DMS 273 treated with DMSO at 0.1 percent for 48 hours (cell line): ENCODE measurements at regions not wholly inside any gene's neighbourhood (a gene's known extent, or its start where the extent isn't known, plus 50 kb on each side); places are given as distances from the start of the nearest gene placed in this dataset.
"Not testable (repeated sequence)": the region's sequence is repeated elsewhere in the genome, so short reads cannot be mapped to it uniquely, and the experiment has no call there.

Experiments used
- DNase-seq: peaks from one replicate; lab custom pipeline; 2025; lab: John Stamatoyannopoulos, UW

DNA sequence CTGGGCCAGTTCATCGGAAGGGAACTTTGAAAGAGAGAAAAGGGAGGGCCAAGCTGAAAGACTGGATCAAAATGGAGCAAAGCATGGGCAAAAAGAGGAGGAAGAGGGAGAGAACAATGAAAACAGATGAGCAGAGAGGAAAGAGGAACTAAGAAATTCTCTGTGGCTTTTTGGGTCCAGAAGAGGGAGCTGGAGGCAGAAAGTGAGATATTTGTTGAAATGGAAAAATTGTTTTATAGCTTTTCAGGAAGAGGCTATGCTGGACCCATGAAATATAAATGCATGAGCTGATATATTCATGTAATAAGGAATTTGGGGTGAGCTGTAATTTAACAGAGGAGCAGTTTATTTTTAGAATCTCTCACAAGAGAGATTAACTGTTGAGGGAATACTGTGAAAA, 457.3 kb downstream of the DMAC1 start:
- no peak for DNase-seq

DNA sequence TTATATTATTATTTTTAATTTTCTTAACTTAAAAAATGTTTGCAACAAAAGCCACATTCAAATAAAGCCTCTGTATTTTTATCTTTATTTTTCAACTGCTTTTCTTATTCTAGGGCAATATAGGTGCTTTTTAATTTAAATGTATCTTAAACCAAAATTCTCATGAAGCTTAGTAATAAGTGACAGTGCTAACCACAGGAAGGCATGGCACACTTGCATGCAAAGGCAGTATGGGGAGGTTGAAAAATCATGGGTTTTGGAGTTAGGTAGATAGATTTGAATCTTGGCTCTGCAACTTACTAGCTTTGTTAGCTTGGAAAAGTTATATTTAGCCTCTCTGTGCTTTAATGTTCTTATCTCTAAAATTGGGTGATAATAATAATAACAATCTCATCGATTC, 458.0 kb downstream of the DMAC1 start:
- no peak for DNase-seq

DNA sequence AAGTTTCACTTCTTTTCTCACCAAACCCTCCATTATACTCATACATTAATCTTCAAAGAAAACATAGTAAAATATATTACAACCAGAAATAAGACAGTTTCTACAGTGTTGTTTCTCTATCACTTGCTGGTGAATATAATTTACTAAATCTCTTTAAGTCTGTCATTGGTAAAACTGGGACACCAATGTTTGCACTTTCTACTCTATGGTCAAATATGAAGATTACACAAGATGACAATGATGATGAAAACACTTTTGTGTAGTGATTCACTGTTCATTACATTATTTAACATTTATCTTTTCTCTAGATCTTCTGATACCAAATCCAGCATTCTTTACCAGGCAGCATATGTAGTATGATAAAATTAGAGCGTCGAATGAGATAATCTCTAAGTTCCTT, 459.1 kb downstream of the DMAC1 start:
- no peak for DNase-seq

DNA sequence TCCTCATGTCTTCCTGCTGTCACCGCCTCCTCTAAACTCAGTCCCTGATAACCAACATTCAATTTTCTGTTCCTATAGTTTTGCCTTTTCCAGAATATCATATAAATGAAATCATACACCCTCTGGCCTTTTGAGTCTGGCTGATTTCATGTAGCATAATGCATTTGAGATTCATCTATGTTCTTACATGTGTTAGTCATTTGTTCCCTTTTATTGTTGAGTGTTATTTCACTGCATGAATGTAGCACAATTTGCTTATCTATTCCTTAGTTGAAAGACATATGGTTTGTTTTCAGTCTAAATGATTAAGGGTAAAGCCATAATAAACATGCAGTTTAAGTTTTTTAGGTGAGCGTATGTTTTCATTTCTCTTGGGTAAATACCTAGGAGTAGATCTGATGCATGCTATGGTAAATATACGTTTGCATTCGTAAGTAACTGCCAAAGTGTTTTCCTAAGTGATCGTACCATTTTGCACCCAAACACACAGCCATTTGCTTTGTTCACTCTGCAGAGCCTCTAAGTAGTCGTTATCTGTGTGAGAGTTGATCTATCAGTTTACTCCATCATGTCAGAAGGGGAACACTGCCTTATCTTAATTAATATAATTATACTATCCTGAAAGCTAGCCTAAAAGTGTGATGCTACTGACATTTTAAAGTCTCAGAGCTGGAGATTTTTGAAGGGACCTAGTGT, 460.8 kb downstream of the DMAC1 start:
- no peak for DNase-seq

DNA sequence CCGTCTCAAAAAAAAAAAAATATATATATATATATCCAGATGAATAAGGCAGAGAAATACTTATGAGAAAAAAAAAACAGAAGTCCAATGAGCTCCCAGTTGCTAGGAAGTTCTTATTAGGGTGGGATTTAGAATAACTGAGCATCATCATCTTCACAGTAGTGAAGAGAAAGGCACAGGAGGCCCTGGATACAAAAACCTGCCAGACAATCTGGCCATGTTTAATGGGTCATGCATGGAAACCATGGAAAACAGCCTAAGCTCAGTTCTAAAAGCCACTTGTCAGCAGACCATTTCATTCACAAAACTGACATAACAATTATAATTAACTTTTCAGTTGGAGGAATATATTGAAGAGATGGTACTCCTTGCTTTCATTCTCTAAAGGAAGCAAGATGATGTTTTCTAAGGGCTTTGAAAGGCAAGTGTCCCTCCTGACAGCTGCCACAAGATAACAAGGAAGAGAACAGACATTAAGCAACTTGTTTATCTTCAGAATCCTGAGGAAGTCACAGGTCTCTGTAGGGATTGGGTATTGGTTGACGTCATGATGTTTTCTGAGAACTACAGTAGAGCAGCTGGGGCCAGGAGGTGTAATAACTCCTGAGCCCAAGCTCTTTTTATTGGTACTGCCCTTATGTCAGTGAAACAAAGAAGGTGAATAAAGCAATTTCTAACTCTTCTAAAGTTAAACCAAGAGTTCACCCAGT, 463.1 kb downstream of the DMAC1 start:
- no peak for DNase-seq

DNA sequence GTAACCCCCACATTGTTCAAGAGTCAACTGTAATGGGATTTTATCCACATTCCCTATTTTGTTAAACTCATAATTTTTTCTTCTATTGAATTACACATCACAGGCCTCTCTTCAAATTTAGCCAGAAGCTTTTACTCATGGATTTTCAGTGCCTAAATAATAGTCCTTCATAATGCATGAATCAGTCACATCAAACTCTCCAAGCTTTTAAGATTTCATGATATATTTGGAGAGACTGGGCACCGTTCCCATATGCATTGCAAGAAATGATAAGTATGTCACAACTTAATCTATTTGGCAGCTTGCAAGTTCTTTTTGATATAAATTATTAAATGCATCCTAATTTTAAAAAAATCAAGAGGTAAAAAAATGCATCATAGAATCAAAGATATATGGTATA, 465.9 kb downstream of the DMAC1 start:
- no peak for DNase-seq

DNA sequence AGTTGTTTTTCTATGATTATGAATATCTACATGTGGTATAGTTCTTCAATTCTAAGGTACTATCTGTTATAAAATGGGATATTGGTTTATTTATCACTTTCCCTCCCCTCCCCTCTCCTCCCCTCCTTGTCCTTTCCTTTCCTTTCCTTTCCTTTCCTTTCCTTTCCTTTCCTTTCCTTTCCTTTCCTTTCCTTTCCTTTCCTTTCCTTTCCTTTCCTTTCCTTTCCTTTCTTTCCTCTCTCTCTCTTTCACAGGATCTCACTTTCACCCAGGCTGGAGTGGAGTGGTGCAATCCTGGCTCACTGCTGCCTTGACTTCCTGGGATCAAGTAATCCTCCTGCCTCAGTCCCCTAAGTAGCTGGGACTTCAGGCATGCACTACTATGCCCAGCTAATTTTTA, 466.8 kb downstream of the DMAC1 start:
- no peak for DNase-seq

DNA sequence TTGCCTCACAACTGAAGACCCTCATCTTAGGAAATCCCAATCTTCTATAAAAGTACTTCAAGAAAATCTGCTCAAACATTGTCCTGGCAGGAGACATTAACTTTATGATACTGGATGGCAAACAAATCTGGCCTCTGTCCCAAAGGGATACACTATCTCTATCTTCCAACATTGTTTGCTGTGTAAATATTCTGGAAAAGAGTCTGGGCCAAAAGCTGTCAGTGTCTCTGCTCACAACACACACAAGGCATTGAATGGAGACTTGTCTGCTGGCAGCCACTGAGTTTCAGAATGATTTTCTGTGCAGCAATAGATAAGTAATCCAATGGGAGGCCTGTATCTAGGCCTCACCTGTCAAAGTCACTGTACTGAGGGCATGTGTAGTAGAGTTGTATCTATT, 471.1 kb downstream of the DMAC1 start:
- DNase-seq: no peak

DNA sequence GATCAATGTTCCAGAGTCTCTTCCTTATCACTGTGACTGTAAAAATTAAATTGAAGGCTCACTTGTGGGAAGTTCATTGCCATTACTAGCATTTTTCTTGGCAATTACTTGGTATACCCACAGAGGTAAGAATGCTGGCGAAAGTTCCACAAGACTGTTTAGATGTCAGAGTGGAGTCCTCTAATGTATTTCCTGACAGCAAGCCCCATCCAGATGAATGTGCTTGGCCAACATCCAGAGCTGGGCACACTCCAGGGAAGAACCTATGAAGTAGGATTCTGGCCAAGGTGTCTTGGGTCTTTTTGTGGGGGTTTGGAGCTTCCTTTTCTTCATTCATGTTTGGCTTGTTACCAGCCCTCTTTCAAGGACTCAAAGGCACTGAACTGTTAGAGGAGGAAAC, 473.6 kb downstream of the DMAC1 start:
- DNase-seq: no peak

DNA sequence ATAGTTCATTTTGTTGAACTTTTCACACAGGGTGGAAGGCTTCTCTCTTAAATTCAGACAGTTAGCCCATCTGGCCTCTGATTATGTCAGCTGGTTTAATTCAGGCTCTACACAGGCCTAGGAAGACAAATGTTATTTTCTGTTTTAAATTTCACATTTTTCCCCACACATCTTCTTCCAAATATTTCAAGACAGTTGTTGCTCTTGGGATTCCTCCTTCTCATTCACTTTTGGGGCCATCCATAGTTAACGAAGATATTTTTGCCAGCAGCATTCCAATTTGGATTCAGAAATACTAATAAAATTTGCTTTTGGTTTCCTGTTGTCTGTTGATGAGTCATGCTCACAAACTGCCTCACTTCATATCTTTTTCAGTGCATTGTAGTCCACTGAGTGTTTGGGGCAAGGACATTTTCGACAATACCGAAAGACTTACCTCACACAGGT, 475.4 kb downstream of the DMAC1 start:
- no peak for DNase-seq

DNA sequence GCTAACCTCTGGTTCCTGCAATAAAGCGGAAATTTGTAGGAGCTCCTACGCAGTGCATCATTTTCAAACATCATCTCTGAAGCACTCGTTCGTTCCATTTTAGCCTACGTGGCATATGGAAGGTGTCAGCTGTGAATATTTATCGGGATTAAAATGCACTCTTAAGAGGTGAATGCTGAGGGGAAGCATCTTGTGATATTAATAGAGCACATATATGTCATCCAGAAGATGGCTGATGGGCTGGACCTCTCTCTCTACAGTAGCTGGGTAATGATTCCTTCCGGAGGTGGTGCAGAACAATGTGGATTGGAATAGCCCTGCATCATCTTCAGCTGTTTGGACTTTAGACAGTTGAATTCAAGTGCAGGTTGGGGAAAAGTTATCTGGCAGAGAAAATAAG, 478.7 kb downstream of the DMAC1 start:
- no peak for DNase-seq

DNA sequence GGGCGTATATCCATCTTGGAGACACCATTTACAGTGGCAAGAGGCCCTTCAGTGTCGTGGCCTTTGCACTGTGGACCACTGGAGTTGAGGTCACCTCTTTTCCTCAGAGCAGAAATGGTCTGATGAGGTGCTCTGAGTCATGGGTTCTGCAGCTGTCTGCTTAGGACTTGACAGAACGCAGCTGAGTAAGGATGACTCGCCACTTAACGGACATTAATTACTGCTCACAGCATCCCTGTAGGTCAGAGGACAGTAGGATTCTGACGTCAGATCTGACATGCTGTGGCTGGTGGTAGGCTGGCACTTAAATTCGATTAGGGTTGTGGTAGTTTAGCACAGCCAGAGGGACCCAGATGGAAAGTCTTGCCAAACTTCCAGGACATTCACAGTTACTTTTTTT, 479.4 kb downstream of the DMAC1 start:
- no peak for DNase-seq

DNA sequence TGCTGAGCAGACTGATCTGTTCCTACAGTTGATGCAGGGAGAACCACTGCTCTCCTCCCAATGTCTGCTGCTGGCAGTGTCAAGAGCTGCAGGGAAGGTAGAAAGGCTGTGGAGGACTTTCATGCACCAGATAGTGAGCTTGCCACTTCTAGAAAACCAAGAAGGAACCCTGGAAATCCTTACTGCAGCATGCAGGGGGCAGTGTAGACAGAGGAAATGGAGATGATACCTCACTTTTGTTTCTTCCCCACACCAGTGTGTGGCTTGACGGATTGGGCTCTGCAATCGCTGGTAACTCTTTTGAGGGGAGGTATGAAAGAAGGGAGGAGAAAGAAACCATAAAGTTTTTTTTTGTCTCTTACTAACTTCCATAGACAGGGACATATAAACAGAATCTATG, 480.7 kb downstream of the DMAC1 start:
- DNase-seq: no peak

DNA sequence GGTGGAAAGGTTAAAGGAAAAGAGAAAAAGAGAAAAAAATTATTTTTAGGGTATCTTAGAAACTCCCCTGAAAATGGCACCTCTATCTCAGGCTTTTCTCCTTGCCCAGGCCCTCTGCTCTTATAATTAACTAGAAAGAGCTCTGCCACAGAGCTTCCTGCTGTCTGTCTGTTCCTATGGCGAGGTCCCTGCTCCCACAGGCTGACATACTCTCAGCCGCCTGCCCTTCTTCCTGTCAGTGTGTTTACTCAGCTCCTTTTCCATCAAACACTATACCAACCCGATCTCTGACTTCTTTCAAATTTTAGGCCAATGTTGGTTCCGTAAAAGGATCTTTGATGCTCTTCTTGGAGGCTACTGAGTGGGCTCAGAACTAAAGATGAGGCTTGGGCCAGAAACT, 482.6 kb downstream of the DMAC1 start:
- DNase-seq: no peak

DNA sequence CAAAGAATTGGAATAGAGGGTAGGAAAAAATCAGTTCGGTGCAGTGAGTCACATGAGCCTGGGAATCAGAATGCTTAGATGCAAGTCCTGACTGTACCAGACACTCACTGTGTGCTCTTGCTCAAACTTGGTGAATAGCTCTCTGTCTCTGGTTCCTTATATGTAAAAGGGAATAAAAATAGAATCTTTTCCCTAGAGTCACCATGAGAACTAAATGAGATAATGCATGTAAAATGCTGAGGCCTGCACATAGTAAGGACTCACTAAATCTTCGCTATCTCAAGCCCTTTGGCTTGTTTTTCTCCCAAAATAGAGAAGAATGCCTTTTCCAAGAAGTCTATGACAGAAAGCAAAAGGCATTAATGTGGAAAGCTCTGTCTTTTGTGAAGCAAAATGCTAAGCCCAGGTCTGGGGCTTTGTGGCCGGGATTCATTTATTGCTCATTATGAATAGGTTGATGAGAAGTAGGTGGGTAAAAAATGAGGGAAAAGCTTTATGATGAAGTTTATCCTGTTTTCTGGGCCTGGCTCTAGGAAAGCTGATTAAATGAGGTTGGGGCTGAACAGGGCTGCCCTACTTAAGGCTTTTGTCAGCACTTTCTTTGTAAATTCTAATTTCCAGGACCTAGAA, 483.3 kb downstream of the DMAC1 start:
- DNase-seq: no peak

DNA sequence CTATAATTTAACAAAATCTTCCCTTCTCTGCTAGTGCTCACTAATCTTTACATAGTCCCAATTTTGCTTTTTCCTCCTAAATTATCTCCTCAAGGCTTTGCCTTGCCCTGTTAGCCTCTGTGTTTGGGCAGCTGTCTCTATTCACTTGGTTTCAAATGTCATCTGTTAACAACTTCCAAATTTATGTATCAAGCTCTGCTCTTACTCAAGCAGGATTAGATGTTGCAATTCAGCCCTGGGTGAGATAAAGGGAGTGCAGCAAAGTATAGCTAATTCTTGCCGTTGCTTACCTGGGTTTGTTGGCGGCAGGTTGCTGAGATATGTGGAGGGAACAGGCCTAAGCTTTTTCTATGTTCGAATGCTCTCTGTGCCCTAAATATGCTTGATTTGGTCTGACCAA, 483.8 kb downstream of the DMAC1 start:
- DNase-seq: no peak

DNA sequence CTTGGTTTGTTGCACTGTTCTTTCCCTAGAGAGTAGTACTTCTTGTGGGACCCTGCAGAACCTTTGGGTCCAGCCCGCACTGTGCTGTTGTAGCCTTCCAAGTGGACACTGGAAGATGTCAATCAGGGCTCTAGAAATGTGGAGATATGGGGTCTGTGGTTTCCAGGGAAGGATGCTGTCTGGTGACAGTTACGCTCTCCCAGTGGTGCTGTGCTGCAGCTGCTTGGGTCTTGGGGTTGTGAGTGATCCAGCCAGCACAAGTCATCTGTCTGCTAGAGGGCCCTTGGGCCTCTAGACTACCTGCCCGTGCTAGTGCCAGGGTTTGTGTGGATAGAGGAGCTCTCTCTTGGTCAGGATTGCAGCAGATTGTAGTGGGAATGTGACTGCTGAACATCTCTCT, 484.5 kb downstream of the DMAC1 start:
- DNase-seq: no peak

DNA sequence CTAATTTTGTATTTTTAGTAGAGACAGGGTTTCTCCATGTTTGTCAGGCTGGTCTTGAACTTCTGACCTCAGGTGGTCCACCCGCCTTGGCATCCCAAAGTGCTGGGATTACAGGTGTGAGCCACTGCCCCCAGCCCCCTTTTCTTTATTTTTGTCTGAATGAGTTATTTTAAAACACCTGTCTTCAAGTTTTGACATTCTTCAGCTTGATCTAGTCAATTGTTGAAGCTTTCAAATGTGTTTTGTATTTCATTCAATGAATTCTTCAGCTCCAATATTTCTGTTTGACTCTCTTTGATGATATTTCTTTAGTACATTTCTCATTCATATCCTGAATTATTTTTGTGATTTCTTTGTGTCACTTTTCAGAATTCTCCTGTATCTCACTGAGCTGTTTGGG, 486.2 kb downstream of the DMAC1 start:
- DNase-seq: no peak

DNA sequence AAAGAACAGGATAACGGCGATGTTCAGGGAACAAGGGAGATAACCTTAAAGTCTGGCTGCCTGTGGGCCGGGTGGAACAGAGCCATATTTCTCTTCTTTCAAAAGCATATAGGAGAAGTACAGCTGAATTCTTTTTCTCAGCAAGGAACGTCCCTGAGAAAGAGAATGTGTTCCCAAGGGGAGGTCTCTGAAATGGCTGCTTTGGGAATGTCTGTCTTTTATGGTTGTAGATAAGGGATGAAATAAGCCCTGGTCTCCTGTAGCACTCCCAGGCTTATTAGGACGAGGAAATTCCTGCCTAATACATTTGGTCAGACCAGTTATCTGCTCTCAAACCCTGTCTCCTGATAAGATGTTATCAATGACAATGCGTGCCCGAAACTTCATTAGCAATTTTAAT, 490.5 kb downstream of the DMAC1 start:
- not testable (repeated sequence) for DNase-seq

DNA sequence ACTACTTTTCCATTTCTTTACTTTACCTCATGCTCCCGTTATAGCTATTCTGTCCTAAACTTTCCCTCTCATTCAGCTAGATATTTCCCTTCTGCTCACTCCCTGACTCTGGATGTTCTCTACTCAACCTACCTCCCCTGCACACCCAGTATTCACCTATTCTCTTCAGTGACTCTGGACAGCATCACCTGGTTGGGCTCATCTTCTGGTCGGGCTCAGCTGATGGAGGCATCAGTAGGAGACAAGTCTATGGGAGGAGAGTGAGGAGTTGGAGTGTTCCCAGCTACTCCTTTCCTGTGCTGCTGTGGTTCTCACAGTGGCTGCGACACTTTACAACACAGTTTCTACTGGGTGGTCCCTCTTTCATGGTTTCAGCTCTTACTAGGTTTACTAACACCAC, 493.9 kb downstream of the DMAC1 start:
- no peak for DNase-seq

DNA sequence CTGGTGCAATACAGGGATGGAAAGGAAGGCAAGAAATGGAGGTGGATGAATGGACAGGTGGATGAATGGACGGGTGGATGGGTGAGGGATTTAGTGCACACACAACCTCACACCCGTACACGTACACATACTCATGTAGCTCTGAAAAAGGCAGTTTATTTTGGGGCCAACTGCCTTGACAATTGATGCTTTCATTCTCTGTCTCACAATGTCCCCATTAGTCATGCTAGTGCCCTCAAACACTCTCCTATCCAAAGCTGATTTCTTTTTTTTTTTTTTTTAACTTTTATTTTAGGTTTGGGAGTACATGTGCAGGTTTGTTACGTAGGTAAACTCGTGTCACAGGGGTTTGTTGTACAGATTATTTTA, 495.0 kb downstream of the DMAC1 start:
- no peak for DNase-seq

DNA sequence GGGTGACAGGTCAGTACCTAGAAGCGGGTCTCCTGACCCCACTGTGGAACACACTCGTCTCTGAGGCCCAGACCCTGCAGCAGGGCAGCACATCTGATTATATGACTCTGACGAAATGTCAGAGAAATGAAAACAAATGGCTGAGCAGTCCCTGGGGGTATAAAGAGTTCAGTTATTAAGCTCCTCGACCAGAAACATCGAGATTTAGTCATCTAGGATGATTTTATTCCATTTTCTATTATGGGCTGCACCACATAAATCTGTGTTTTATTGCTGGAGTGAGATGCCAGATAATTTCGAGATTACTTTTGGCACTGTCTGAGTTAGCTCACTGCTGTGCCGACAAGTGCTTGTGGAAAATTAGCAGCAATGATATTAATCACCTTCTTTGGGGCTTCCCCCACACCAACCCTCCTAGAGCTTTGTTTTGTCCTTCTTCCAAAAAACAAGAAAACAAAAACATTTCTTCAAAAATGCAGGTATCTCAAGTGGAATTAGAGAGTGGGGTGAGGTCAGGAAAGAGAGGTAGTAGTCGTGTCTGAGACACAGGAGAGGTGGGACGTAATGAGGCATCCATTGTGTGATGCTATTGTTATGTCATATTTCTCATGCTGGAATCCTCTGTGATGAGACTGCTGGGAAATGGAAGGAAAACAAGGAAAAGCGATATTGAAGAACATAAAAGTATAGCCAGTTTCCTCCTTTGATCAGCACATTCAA, 495.5 kb downstream of the DMAC1 start:
- DNase-seq: no peak

DNA sequence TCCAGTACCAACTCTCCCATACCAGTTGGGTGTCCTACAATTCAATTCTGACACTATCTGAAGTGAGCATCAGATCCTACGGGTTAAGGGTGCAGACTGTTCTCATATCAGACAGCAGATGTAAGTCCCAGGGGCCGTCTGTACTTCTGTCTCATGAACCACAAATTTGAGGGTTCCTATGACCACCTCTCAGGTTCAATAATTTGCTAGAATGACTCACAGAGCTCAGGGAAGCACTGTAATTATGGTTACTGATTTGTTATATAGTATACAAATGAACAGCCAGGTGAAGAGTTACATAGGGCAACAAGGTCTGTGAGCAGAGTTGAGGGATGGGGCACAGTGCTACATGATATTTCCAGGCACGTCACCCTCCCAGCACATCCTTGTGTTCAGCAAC, 499.1 kb downstream of the DMAC1 start:
- DNase-seq: no peak
